Neural cell (in vitro differentiated cells): ENCODE measurements at regions not wholly inside any gene's neighbourhood (a gene's known extent, or its start where the extent isn't known, plus 50 kb on each side); places are given as distances from the start of the nearest gene placed in this dataset.

Experiments
- H2AFZ ChIP-seq: fragments of 200-600, 300-800 bp; sonication (generic), shearing (Covaris generic); 2 replicates; pipeline ENCODE4 v1.6.0; 2014; ENCODE audit warnings: low read depth, mild to moderate bottlenecking, antibody characterized with exemption, low read length, moderate library complexity
- H3F3A ChIP-seq: fragments of 200-600 bp; shearing (Covaris generic); 2 replicates; pipeline ENCODE4 v1.6.1; 2016; ENCODE audit warnings: mild to moderate bottlenecking, moderate library complexity, mixed read lengths, antibody characterized with exemption, low read length; ENCODE audit not compliant: insufficient read depth, poor library complexity, severe bottlenecking
- H3K27ac ChIP-seq: fragments of 200-600, 300-800 bp; sonication (generic), shearing (Covaris generic); 2 replicates; pipeline ENCODE4 v1.5.1; 2014; ENCODE audit warnings: mild to moderate bottlenecking, low read length, moderate library complexity
- H3K27me3 ChIP-seq: fragments of 300-800, 200-600 bp; sonication (generic), shearing (Covaris generic); 2 replicates; pipeline ENCODE4 v1.6.0; 2014; ENCODE audit warnings: mild to moderate bottlenecking, low read depth, low read length, moderate library complexity; ENCODE audit not compliant: insufficient read depth
- H3K36me3 ChIP-seq: fragments of 300-800, 200-600 bp; sonication (generic), shearing (Covaris generic); 2 replicates; pipeline ENCODE4 v1.5.1; 2014; ENCODE audit warnings: mild to moderate bottlenecking, antibody characterized with exemption, low read length, moderate library complexity; ENCODE audit not compliant: insufficient read depth
- H3K4me2 ChIP-seq: fragments of 300-800, 200-600 bp; sonication (generic), shearing (Covaris generic); 2 replicates; pipeline ENCODE4 v1.6.0; 2014; ENCODE audit warnings: mild to moderate bottlenecking, low read length
- H3K4me3 ChIP-seq: fragments of 300-800, 200-600 bp; sonication (generic), shearing (Covaris generic); 2 replicates; pipeline ENCODE4 v1.5.1; 2014; ENCODE audit warnings: mild to moderate bottlenecking, low read length, moderate library complexity
- H3K79me2 ChIP-seq: fragments of 200-600 bp; shearing (Covaris generic); replicated peaks from 2 replicates; pipeline ENCODE4 v1.6.0; 2014; ENCODE audit warnings: mild to moderate bottlenecking, low read length, moderate library complexity; ENCODE audit not compliant: insufficient read depth
- H3K9ac ChIP-seq: fragments of 300-800, 200-600 bp; sonication (generic), shearing (Covaris generic); 2 replicates; pipeline ENCODE4 v1.6.1; 2016; ENCODE audit warnings: mild to moderate bottlenecking, low read length, mixed read lengths
- H3K9me2 ChIP-seq: fragments of 200-600 bp; shearing (Covaris generic); 2 replicates; pipeline ENCODE4 v1.6.1; 2016; ENCODE audit warnings: mild to moderate bottlenecking, low read length, mixed read lengths; ENCODE audit not compliant: insufficient read depth
- H3K9me3 ChIP-seq: fragments of 200-600, 300-800 bp; sonication (generic), shearing (Covaris generic); 2 replicates; pipeline ENCODE4 v1.6.1; 2016; ENCODE audit warnings: mild to moderate bottlenecking, mixed run types, low read length, moderate library complexity, mixed read lengths
- H4K20me1 ChIP-seq: fragments of 200-600 bp; shearing (Covaris generic); 2 replicates; pipeline ENCODE4 v1.6.1; 2016; ENCODE audit warnings: mild to moderate bottlenecking, mixed run types; ENCODE audit not compliant: insufficient read depth
- CTCF ChIP-seq: fragments of 450-650 bp; IDR thresholded peaks from 2 replicates; pipeline ENCODE4 v1.5.1; 2014; ENCODE audit warnings: antibody characterized with exemption, mild to moderate bottlenecking, moderate library complexity; ENCODE audit not compliant: poor library complexity, severe bottlenecking
- EP300 ChIP-seq: fragments of 450-650 bp; conservative IDR thresholded peaks from 2 replicates; pipeline ENCODE4 v1.6.1; 2014; ENCODE audit warnings: antibody characterized with exemption, mild to moderate bottlenecking, moderate library complexity; ENCODE audit not compliant: poor library complexity, severe bottlenecking
- EZH2 ChIP-seq: fragments of 200-600, 300-800 bp; shearing (Covaris generic), sonication (generic); IDR thresholded peaks from 2 replicates; pipeline ENCODE4 v1.6.1; 2014; ENCODE audit warnings: antibody characterized with exemption, low read length, borderline replicate concordance, mild to moderate bottlenecking; ENCODE audit not compliant: insufficient read depth, poor library complexity, severe bottlenecking
- MXI1 ChIP-seq: fragments of 450-650 bp; conservative IDR thresholded peaks from 2 replicates; pipeline ENCODE4 v1.6.1; 2014; ENCODE audit warnings: antibody characterized with exemption, mild to moderate bottlenecking; ENCODE audit not compliant: poor library complexity, severe bottlenecking
- POLR2AphosphoS5 ChIP-seq: IDR thresholded peaks from 2 replicates; pipeline ENCODE4 v1.6.1; 2012
- RAD21 ChIP-seq: fragments of 450-650 bp; conservative IDR thresholded peaks from 2 replicates; pipeline ENCODE4 v1.6.1; 2014; ENCODE audit warnings: antibody characterized with exemption, mild to moderate bottlenecking, moderate library complexity
- REST ChIP-seq: IDR thresholded peaks from 2 replicates; pipeline ENCODE4 v1.6.1; 2012; ENCODE audit warnings: borderline replicate concordance
- SMC3 ChIP-seq: fragments of 450-650 bp; conservative IDR thresholded peaks from 2 replicates; pipeline ENCODE4 v1.6.1; 2014; ENCODE audit warnings: antibody characterized with exemption, mild to moderate bottlenecking, moderate library complexity; ENCODE audit not compliant: poor library complexity
- TAF1 ChIP-seq: IDR thresholded peaks from 2 replicates; pipeline ENCODE4 v1.6.1; 2012; ENCODE audit warnings: low read depth

- Histone ChIP-seq H3K27ac (no peak overlapping the region), H3K4me2 (no peak overlapping the region), H4K20me1 (no peaks in the 10 kb centered on the region), H3K27me3 (no peaks in the 10 kb centered on the region), H3K79me2 (no peaks in the 10 kb centered on the region), H3K9ac (no peak overlapping the region), H3K36me3 (no peaks in the 10 kb centered on the region), H3K4me3 (no peak overlapping the region), H3K9me2 (no peaks in the 10 kb centered on the region), H3K9me3 (no peaks in the 10 kb centered on the region), H3F3A (no peaks in the 10 kb centered on the region), H2AFZ (no peak overlapping the region)
- no peak for TF ChIP-seq TAF1
- no peak for TF ChIP-seq EP300
- no peak for TF ChIP-seq SMC3
- no peak for TF ChIP-seq POLR2AphosphoS5
- TF ChIP-seq RAD21: no peak
- no peak for TF ChIP-seq MXI1
- TF ChIP-seq CTCF: no peak
Measured at GRCh38 chr3:18611991-18612390, 186.9 kb upstream of the SATB1 start.

- Histone ChIP-seq H3K4me3 (no peak overlapping the region), H3K27ac (no peak overlapping the region), H3K9me2 (no peaks in the 10 kb centered on the region), H3K79me2 (no peaks in the 10 kb centered on the region), H3K4me2 (no peak overlapping the region), H3K27me3 (no peaks in the 10 kb centered on the region), H3K36me3 (no peaks in the 10 kb centered on the region), H3F3A (no peaks in the 10 kb centered on the region), H3K9ac (no peak overlapping the region), H4K20me1 (no peaks in the 10 kb centered on the region), H3K9me3 (no peaks in the 10 kb centered on the region), H2AFZ (no peak overlapping the region)
- TF ChIP-seq POLR2AphosphoS5: no peak
- TF ChIP-seq EP300: no peak
- no peak for TF ChIP-seq REST
- TF ChIP-seq CTCF: no peak
- TF ChIP-seq TAF1: no peak
- TF ChIP-seq MXI1: no peak
- no peak for TF ChIP-seq EZH2
- TF ChIP-seq RAD21: no peak
- TF ChIP-seq SMC3: no peak
Measured at GRCh38 chr3:18609187-18609586, 184.0 kb upstream of the SATB1 start.
